HuH-7.5 (cell line): ENCODE measurements at regions not wholly inside any gene's neighbourhood (a gene's known extent, or its start where the extent isn't known, plus 50 kb on each side); places are given as distances from the start of the nearest gene placed in this dataset.

Experiments
- DNase-seq: peaks from one replicate; pipeline ENCODE4 v3.0.0; 2011; ENCODE audit warnings: low spot score

DNA sequence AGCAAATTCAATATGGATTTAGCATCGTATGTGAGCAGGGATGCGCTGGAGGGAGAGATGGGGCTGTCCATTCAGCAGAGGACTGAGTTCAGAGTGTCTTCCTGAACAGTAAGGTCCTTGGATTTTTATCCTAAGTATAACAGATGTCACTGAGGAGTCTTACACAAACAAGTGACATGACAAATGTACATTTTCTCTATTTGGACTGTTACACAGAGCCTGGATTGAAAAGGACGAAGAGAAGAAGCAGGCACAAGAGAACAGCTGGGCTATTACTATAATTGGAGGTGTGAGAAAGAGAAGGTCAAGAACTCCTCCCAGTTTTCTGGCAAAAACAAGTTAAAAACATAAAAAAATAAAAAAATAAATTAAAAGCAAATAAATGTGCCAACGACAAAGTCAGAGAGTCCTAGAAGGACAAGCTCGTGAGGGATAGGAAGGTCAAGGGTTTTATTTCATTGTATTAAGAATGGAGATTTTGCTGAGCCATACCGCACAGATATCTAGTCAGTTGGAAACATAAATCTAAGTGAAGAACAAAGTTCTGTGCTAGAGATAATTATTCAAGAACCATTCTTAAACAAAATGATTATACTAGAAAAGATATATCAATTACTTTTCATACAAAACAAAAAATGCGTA, 1186.3 kb downstream of the EFNB2 start:
- no peak for DNase-seq

DNA sequence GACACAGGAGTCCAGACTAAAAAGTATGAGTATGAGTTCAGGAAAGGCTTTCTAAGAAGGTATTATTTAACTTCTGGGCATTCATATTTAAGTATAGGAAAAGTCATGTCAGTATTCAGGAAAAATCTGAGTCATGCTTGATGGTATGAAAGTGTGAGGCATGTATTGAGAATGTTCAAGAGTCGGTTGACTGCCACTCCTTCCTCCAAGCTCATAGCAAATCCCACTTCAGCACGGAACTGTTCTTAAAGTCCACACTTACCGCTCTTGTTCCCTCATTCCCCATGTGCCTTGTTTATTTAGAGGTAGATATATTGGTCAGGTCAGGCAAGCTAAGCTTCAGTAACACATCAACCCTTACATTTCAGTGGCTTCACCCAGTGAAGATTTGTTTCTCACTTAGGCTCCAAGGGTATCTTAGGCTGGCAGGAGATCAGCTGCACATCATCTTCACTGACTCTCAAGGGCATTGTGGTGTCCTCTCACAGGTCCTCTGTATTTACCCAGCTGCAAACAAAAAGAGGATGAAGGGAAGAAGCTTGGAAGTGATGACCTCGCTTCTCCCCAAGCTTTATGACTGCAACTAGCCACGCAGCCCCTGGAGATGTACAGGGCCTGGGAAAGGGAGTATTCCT, 1189.2 kb downstream of the EFNB2 start:
- no peak for DNase-seq

DNA sequence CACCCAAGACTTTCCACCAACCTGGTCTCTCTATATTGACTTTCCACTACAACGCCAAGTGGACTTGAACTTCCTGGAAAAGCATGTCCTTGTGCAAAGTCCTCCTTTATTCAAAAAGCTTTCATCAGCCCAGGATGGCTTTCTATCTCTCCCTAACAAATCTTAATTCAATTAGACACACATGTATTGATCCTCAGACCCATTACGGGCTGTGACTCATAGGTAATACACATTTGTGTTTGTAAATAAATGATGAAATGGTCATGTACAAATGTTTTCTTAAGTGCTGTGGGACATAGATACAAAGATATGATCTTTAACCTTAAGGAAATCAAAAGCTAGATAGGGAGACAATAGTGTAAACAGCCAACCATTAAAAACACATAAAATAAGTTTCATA, 1189.7 kb downstream of the EFNB2 start:
- no peak for DNase-seq

DNA sequence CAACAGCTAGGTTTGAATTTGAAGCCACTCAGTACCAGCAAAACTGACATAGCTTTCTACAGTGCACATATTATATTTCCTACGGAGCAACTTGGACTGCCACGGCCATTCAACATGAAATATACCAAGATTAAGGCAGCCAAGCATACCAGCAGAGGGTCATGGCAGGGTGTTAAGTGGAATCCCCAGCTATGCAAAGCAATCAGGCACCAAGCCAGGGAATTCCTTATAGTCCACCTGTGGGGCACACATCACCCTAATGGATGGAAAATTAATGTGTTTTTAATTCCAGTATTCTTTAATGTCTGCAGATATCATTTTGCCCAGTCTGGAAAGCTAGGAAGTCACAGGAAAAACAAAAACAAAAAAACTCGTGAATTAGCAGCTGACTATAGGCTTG, 1190.3 kb downstream of the EFNB2 start:
- no peak for DNase-seq

DNA sequence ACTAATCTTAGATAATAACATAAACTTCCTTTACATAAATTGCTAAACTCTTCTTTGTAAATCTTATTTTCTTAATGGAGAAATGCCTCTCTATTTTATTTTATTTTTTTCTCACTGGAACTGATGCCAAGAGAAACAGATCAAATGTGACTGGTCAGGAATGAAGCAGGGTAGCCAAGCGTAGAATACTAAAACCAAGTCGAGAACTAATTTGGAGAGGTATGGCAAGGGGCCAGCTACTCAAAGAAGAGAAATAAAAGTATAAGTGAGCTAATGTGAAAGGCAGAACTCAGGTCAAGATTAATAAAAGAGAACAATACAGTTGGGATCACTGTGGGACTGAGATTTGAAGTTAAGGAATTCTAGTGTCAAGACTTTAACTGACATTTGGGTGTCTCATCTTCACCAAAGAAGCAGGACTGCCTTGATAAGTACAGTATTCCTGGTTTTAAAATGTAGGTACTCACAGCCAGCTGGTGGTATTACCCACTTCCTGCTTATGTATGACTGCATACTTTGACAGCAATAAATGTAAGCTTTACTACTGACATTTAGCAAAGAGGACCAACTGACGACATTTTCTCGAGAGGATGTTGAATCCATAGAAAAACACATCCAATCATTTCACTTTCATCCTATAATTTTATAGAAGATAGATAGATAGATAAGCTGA, 1192.2 kb downstream of the EFNB2 start:
- DNase-seq = no peak

DNA sequence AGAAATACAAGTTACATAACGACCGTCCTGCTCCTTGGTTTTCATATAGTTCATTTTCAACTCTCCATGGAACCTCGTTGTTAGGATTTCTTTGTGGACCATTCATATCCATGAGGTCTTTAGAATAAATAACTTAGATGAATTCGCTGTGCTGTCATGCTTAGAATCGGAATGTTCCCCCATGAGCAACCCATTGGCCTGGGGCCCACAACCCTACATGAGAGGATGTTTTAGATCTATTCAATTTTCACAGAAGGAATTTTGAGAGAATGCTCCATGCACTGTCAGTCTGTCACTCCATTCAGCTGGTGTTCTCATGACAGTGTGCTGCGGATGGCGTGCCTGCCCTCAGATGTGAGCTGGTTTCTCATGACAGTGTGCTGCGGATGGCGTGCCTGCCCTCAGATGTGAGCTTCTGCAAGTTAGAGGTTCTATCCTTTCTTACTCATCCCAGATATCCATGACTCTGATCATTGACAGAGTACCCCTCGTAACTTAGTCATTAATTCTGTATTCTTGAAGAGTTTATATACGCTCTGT, 1193.1 kb downstream of the EFNB2 start:
- DNase-seq = no peak

DNA sequence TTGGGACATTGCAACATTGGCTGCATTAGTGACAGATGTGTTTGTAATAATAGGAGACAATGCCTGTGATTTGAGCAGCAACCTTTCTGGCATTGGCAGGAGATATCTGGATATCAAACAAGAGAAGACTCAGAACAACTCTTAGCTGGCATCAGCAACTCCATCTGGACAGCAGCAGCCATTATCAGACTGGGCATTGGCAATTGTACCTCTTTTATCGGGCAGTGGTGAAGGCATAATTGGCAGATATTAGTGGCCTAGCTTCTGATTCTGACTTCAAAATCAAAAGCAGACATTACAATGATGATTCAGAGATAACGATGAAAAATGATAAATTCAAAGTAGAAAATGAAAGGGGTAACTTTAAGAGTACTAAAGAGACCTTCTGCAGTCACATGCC, 1193.7 kb downstream of the EFNB2 start:
- no peak for DNase-seq

DNA sequence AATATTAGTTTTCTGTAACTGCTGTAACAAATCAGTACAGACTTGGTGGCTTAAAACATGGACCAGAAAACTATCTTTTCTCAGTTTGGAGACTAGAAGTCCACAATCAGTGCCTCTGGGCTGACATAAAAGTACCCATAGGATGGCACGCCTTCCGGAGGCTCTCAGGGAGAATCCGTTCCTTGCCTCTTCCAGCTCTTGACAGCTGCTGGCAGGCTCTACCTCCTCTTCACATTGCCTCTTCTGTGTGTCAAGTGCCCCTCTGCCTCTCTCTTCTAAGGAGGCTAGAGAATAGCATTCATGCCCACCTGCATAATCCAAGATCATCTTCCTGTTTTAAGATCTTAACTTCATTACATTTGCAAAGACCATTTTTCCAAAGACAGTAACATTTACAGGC, 1194.2 kb downstream of the EFNB2 start:
- DNase-seq = no peak

DNA sequence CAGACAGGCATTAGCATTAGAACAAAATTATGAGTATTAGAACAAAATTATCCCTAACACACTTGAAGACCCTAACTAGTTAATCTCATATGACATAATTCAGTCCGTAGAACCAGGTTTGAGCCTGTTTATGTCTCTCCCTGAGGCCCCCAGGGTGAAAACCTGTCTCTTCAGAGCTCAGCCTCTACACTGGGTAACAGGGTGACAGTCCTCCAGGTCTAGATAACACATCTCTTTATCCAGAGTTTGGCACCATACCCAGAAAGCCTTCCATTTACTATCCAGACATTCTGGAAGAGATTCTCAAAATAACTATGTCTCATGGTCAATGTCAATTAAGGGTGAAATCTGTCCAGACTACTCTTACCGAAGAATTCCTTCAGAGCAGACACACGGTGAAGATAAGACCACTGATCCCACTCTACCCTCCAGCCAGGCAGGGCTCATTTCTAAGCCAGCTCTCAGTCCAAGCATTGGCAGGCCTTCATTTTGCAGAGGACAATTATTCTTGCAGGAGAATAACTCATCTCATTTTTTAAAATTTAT, 1195.3 kb downstream of the EFNB2 start:
- DNase-seq = no peak

DNA sequence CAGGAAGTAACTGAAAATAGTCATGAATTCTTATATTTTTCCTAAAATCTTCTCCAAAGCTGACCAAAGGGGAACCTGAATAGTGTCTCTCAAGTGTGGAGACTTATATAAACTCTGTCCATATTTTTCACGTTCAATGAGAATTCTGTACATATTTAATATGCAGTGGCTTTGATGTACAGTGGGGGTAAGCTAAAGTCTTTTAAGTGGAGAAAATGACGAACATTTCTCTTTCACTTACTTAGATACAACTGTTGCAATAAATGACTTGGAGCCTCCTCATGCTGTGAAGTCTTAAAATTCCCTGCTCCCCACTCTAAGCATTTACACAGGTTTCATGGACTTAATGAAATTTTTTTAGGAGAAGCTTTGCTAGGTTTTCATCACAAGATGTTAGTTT, 1196.7 kb downstream of the EFNB2 start:
- no peak for DNase-seq

DNA sequence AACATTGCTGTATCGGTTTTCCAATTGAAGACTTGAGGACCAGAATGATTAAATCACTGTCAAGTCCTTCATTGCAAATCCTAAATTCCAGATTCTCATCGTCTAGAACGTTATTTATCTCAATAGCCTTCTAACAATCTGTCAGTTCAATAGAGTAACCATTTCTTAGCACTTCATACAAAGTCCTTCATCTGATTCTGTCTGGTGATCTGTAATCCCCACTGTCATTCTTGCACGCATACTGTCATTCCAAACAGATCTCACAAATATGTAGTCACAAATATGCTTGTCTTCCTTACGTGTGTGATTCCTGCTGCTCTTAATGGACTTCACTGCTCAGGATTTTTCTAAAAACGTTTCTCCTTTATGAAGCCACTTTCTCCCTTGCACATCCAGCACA, 1197.5 kb downstream of the EFNB2 start:
- DNase-seq = no peak

DNA sequence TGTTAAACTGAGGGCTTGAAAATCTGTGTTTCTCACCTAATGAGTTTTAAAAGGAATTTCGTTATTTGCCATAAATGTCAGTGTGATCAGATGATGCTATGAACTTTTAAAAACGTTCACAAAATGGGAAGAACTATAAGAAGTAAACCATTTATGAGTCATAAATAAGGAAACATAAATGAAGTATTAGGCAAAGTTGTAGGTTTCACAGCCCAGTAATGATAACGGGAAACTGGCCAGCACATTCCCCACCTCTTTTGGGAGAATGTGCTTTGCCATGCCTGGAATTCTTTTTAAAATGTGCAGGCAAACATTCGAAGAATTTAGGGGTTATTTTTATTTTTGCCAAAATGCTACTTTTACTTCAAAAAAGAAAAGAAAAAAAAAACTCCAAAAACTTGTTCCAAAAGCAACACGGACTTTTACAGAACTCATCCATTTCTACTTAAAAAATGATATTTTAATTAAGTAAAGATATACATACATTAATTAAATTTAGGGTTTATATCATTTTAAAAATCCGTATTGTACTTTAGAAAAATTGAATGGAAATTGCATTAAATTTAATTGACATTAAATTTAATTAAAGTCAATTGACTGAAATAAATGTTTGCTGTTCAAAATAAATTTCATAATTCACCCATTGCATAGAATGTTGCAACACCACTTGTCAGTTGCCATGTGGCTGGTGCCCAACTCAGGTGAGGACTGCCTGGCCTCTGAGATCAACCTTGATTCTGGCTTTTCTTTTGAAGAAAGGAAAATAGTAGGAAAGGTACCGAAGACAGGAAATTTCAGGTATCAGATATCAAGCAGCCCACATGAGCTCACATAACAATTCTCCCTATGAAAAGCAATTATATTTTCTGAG, 1198.5 kb downstream of the EFNB2 start:
- no peak for DNase-seq

DNA sequence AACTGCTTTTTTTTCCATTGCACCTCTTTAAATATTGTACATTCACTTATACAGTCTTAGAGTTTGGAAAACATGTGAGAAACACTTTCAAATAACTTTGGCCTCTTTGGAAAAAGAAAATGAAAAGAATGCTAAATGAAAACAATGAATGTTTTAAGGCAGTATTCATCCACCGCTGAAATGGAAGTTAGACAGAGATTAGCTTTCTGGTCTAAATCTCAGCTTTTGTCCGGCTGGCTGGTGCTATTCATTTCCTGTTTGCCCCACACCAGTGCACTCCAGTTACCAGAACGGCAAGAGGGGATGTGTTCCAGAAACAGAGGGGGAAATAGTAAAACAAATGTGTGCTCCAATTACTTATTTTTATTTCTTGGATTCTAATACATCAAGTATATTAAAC, 1201.3 kb downstream of the EFNB2 start:
- no peak for DNase-seq

DNA sequence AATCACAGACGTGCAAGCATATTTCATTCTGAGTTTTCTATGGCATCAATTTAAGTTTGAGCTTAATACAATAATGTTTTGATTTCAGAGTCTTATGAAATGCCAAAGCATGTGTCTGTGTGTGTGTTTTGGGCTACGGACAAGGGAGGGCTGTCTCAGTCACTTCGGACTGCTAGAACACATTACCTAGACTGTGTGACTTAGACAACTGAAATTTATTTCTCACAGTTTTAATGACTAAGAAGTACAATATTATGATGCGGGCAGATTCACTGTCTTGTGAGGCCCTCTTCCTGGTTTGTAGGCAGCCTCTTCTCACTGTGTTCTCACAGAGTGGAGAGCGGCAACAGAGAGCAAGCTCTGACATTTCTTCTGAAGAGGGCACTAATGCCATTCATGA, 1202.0 kb downstream of the EFNB2 start:
- no peak for DNase-seq

DNA sequence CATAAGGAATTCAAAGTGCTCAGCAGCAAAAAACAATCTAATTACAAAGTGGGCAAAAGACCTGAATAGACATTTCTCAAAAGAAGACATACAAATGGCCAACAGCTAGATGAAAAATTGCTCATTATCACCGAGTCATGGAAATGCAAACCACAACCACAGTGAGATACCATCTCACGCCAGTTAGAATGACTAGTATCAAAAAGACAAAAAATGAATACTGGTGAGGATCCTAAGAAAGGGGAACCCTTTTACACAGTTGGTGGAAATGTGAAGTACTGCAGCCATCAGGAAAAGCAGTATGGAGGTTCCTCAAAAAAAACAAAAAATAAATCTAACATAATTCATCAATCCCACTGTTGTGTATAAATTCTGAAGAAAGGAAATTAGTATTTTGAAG, 1206.1 kb downstream of the EFNB2 start:
- DNase-seq = no peak

DNA sequence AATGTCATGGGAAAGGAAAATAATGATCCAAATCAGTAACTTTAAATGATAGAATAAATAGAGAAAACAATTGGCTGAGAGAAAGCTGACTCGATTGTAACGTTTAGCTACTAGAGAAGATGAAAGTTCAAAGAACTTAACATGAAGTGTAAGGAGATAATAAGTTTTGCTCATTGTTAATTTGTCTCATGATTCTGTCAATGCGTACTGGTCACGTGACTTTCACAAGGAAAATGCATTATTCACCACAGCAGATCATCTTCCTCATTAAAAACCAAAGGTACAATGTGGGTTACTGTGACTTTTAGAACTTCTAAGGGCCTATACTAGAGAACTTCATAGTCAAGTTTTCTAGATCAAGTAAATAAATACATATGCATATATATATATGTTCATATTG, 1207.2 kb downstream of the EFNB2 start:
- DNase-seq = no peak

DNA sequence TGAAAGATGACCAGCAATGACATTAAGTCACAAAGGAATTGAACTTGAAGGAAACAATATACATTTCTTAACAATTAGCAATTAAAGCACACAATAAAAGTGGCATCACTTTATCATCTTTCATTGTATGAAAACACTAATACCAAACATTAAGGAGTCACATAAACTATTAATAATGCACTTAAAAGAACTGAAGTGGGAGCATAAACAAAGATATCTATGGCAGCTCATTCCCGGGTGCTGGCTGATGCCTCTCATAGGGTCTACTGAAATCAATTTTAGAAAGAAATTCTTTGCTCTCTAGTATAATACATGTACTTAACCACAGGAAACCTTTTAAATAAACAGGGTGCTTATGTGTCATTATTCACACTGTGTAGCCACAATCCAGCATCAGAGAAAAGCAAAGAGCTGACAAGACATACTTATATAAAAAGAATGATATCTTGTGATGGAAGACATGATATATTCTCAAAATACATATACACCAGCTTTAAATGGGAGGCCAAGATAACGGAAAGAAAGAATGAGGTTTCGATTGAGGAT, 1207.8 kb downstream of the EFNB2 start:
- no peak for DNase-seq

DNA sequence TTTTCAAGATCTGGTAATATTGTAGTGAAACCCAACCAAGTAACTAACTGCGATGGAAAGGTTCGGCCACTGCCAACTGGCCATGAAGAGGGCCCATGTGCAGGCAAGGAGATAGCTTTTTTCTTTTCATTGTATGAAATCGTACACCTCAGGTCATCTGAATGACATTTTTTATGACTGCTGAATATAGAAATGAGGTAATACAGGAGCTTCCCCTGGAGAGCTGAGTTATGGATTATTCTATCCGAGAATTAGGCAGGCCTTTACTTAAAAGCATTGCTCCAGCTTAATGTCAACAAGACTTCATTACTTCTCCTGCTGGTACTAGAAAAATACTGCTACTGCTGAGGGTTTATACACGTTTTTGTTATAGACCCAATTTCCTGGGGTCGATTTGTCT, 1215.6 kb downstream of the EFNB2 start:
- no peak for DNase-seq

DNA sequence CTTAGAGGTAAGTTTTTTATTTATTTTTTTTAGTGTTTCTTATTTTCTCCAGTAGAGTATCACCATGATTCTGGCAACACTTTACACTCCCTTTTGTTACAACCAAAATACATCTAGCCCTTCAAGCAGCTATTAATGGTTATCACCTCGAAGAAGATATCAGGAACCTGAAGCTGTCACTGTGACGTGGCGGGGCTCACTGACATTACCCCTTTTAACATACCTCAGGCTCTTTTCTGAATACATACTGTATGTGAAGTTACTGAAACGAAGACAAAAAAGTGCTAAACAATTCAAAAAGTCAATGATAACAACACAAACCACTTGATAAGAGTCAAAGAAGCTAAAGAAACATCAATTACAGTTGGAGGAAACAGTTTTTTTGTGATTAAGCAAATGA, 1218.7 kb downstream of the EFNB2 start:
- DNase-seq = no peak

DNA sequence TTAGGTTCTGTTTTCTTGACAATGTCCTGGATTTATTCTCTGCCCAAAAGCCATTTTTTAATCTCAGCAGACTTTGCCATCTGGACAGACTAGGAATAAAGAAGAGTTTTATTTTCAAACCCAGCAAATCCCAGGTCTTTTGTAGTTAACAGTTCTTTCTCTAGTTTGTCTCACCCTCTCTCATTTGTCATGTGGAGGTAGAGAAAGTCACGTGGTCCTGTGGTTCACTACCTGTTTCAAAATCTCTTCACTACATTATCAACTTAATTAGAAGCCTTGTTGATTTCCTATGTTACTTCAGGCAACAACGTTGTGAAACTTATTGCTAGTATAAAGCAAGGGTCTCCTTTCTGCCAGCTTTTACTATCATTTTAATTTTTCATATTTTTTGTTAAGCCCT, 1222.6 kb downstream of the EFNB2 start:
- DNase-seq = no peak

DNA sequence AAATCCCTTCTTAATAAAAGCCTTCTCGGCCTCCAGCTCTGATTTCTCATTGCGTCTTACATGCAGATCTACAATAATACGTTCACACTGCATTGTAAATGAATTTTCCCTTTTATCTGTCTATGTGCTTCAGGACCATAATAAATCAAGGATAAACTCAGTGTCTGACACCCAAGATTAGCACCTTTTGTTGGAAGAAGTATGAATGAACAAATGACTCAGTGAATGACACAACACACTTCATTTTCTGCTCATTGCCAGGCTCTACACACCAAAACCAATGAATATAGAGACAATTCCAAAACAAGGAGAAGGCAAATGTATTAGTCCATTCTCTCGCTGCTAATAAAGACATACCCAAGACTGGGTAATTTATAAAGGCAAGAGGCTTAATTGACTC, 1224.4 kb downstream of the EFNB2 start:
- DNase-seq = no peak

DNA sequence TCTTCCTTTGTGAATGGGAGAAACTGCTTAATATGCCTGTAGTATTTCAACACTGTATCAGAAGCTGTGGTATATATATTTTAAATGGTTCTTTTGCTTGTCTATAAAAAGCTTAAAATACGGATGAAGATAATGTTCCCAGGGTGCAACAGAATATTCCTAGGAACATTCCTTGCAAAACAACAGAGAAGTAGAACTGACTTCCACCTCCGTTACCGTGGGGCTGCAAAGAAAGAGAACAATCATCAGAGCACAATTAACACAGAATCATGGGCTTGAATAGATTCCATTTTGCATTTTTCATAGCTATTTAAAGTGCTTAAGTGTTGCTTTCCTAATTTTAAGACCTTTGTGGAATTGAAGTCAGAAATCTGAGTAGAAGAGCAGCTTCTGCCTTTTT, 1227.7 kb downstream of the EFNB2 start:
- no peak for DNase-seq
